Gastrocnemius medialis (tissue), 4 donors: ENCODE measurements at regions not wholly inside any gene's neighbourhood (a gene's known extent, or its start where the extent isn't known, plus 50 kb on each side); places are given as distances from the start of the nearest gene placed in this dataset.
"Not testable (repeated sequence)": the region's sequence is repeated elsewhere in the genome, so short reads cannot be mapped to it uniquely, and the experiment has no call there.

Experiments
- ATAC-seq, 2 donors: fragments of 150-250 bp; one replicate each; pipeline ENCODE4 v1.9.1; 2016
- DNase-seq, 2 donors: peaks; one replicate each; pipeline ENCODE4 v3.0.0-alpha.2; 2019
- H3K27ac ChIP-seq, 4 donors: fragments of 200-600 bp; sonication (generic); 1 replicate in 1 of 4; 2 replicates in 3 of 4; pipeline ENCODE4 v1.5.1; 2016 to 2018; ENCODE audit warnings: mild to moderate bottlenecking in 2 of 4, moderate library complexity in 1 of 4
- H3K27me3 ChIP-seq, 3 donors: fragments of 200-600 bp; sonication (generic) in 2 of 3; 1 replicate in 1 of 3; 2 replicates in 2 of 3; pipeline versions ENCODE4 v1.5.1 to v1.6.0; 2016 to 2019; ENCODE audit warnings: mild to moderate bottlenecking in 1 of 3, moderate library complexity in 1 of 3
- H3K36me3 ChIP-seq, 2 donors: fragments of 200-600 bp; sonication (generic) in 1 of 2; one replicate each; pipeline ENCODE4 v1.5.1; 2017 to 2018
- H3K4me1 ChIP-seq, 2 donors: fragments of 200-600 bp; sonication (generic) in 1 of 2; one replicate each; pipeline ENCODE4 v1.5.1; 2016 to 2017; ENCODE audit warnings: mild to moderate bottlenecking in 2 of 2
- H3K4me3 ChIP-seq, 4 donors: fragments of 200-600 bp; sonication (generic) in 3 of 4; 1 replicate in 1 of 4; 2 replicates in 3 of 4; pipeline ENCODE4 v1.5.1; 2016 to 2019; ENCODE audit warnings: mild to moderate bottlenecking in 2 of 4
- H3K9me3 ChIP-seq, 3 donors: fragments of 200-600 bp; sonication (generic) in 2 of 3; 1 replicate in 1 of 3; 2 replicates in 2 of 3; pipeline ENCODE4 v1.5.1; 2016 to 2019
- POLR2A ChIP-seq, 2 donors: fragments of 450-650 bp; IDR thresholded peaks; one replicate each; pipeline ENCODE4 v1.6.1; 2017; ENCODE audit warnings: antibody characterized with exemption in 2 of 2, mild to moderate bottlenecking in 2 of 2, moderate library complexity in 2 of 2
- in situ Hi-C, 4 donors: fragments of 200-750 bp; cut with MboI; loops; one replicate each; pipeline versions ENCODE4 v1.15.0 to v1.8.0; 2017; ENCODE audit warnings: low sequenced_read_pairs in 4 of 4
- intact Hi-C: fragments of 100-400 bp; cut with DNase I; formaldehyde crosslinking; loops from one replicate; pipeline ENCODE4 v1.15.1; 2023; ENCODE audit warnings: low total_unique reads
- TF ChIP-seq, protein P1 (sequence below), 5 experiments: fragments of 450-650 bp in 3 of 5; fragments of 200-600 bp in 2 of 5; sonication (generic) in 2 of 5; IDR thresholded peaks in 4 of 5; conservative IDR thresholded peaks in 1 of 5; 1 replicate in 4 of 5; 2 replicates in 1 of 5; pipeline ENCODE4 v1.5.1; 2016 to 2019; ENCODE audit warnings: antibody characterized with exemption in 5 of 5, mild to moderate bottlenecking in 3 of 5, moderate library complexity in 3 of 5

DNA sequence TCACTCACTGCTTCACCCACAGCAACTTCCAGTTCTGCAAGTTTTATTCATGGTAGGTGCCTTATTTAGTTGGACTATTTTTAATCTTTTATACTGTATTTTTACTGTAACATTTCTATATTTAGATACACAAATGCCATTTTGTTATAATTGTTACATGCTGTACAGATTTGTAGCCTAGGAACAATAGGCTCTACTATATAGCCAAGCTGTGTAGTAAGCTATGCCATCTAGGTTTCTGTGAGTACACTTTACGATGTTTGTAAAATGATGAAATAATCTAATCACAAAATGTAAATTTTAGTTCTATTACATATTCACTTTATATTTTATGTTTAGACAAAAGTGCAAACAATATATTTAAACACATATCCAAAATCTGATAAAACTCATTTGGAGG is 1187.8 kb downstream of the TECRL start:
- DNase-seq (no peak), ATAC-seq (no peak)
- intact Hi-C loops: no loop called here
- in situ Hi-C loops: no loop called here
- H3K27ac ChIP-seq: no peak overlapping the region
- H3K4me1 ChIP-seq: no peaks in the 10 kb centered on the region
- no peak overlapping the region for H3K4me3 ChIP-seq
- TF ChIP-seq POLR2A (IDR thresholded peaks at IDR 0.05): no peak
- TF ChIP-seq, protein P1, sequence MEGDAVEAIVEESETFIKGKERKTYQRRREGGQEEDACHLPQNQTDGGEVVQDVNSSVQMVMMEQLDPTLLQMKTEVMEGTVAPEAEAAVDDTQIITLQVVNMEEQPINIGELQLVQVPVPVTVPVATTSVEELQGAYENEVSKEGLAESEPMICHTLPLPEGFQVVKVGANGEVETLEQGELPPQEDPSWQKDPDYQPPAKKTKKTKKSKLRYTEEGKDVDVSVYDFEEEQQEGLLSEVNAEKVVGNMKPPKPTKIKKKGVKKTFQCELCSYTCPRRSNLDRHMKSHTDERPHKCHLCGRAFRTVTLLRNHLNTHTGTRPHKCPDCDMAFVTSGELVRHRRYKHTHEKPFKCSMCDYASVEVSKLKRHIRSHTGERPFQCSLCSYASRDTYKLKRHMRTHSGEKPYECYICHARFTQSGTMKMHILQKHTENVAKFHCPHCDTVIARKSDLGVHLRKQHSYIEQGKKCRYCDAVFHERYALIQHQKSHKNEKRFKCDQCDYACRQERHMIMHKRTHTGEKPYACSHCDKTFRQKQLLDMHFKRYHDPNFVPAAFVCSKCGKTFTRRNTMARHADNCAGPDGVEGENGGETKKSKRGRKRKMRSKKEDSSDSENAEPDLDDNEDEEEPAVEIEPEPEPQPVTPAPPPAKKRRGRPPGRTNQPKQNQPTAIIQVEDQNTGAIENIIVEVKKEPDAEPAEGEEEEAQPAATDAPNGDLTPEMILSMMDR (IDR thresholded peaks at IDR 0.05 in 4 of 5, conservative IDR thresholded peaks at IDR 0.05 in 1 of 5): no peak
- H3K36me3 ChIP-seq: no peaks in the 10 kb centered on the region
- no peaks in the 10 kb centered on the region for H3K9me3 ChIP-seq
- no peaks in the 10 kb centered on the region for H3K27me3 ChIP-seq

DNA sequence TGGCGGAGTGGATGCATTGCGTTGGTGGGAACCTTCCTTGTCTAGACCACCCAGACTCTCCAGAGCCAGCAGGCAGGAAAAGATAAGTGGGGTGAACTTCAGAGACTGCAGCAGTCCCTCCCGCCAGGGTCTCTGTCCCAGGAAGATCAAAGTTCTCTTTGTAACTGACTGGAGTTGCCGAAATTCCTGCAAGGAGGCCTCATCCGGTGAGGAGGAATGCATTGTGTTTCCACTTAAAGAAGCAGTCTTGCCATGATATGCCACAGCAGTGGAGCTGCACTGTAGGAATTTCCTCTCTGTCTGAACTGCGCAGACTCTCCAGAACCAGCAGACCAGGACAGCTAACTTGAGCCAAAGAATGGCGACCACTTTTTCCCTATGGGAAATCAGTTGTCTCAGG is 1190.4 kb downstream of the TECRL start:
- in situ Hi-C loops: no loop called here

DNA sequence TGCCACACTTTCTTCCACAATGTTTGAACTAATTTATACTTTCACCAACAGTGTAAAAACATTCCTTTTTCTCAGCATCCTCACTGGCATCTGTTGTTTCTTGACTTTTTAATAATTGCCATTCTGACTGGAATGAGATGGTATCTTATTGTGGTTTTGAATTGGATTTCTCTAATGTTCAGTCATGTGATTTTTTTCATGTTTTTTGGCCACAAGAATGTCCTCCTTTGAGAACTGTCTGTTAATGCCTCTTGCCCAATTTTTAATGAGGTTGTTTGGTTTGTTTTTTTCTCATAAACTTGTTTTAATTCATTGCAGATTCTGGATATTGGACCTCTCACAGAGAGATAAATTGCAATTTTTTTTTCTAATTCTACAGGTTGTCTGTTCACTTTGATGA is 1195.2 kb downstream of the TECRL start:
- in situ Hi-C loops (no loop called here), intact Hi-C loops (no loop called here)
- Histone ChIP-seq H3K4me1 (no peaks in the 10 kb centered on the region), H3K27ac (no peak overlapping the region), H3K9me3 (no peaks in the 10 kb centered on the region), H3K4me3 (no peak overlapping the region), H3K36me3 (no peaks in the 10 kb centered on the region), H3K27me3 (no peaks in the 10 kb centered on the region)
- ATAC-seq (no peak), DNase-seq (no peak)
- no peak for TF ChIP-seq POLR2A (IDR thresholded peaks at IDR 0.05)
- TF ChIP-seq, protein P1 (IDR thresholded peaks at IDR 0.05 in 4 of 5, conservative IDR thresholded peaks at IDR 0.05 in 1 of 5): no peak

More for the DNA sequence above, 1190.4 kb downstream of the TECRL start:
- DNase-seq (no peak), ATAC-seq (no peak)
- H3K4me1 ChIP-seq: no peaks in the 10 kb centered on the region
- H3K9me3 ChIP-seq: no peaks in the 10 kb centered on the region
- no peaks in the 10 kb centered on the region for H3K36me3 ChIP-seq
- H3K4me3 ChIP-seq: no peak overlapping the region
- H3K27ac ChIP-seq: no peak overlapping the region
- no peaks in the 10 kb centered on the region for H3K27me3 ChIP-seq
- intact Hi-C loops: no loop called here
- TF ChIP-seq POLR2A (IDR thresholded peaks at IDR 0.05): no peak

DNA sequence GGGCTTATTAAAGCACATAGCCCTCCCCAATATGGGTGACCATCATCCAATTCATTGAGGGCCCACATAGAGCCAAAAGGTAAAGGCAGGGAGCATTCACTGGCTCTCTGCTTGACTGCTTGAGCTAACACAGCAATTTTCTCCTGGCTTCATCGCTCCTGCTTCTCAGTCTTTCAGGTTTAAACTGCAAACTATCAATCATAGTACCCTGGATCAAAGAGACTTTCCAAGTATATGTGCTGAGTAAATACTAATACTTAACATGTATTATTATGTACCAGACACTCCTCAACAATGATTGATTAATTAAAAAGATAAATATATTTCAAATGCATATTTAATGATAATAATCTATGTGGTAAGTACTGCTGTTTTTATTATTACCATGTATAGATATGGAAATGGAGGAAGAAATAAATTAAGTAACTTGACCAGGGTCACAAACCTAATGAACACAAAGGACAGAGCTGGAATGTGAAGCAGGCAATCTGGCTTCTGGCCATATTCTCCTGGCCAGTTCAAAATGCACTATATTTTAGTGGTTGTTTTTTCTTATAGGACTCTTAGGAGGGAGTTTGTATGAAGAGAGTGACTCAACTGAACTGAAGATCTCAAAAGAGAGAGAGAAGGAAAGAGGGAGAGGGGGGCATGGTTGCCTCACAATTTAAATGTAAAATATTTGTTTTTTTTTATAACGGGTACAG is 1197.3 kb downstream of the TECRL start:
- no peaks in the 10 kb centered on the region for H3K36me3 ChIP-seq
- in situ Hi-C loops (no loop called here), intact Hi-C loops (no loop called here)
- ATAC-seq (no peak), DNase-seq (no peak)
- H3K9me3 ChIP-seq: no peaks in the 10 kb centered on the region
- no peaks in the 10 kb centered on the region for H3K4me1 ChIP-seq
- TF ChIP-seq POLR2A (IDR thresholded peaks at IDR 0.05): no peak
- TF ChIP-seq, protein P1 (IDR thresholded peaks at IDR 0.05 in 4 of 5, conservative IDR thresholded peaks at IDR 0.05 in 1 of 5): no peak
- H3K4me3 ChIP-seq: no peak overlapping the region
- H3K27ac ChIP-seq: no peak overlapping the region
- no peaks in the 10 kb centered on the region for H3K27me3 ChIP-seq

DNA sequence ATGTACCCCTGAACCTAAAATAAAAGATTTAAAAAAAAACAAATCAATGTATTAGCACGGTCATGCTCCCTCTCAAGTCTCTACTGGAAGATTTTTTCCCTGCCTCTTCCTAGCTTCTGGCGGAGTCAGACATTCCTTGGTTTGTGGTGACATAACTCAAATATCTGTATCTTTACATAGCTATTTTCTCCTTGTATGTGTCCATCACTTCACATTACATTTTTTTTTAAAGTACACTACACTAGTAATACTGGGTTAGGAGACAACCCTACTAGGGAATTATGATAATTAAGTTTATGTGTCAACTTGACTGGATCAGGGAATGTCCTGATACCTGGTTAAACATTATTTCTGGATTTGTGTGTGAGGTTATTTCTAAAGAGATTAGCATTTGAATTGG is 1197.9 kb downstream of the TECRL start:
- no peaks in the 10 kb centered on the region for H3K36me3 ChIP-seq
- no peak for ATAC-seq
- H3K27me3 ChIP-seq: no peaks in the 10 kb centered on the region
- no peak for DNase-seq
- H3K4me3 ChIP-seq: no peak overlapping the region
- H3K9me3 ChIP-seq: no peaks in the 10 kb centered on the region
- intact Hi-C loops: no loop called here
- in situ Hi-C loops: no loop called here
- H3K27ac ChIP-seq: no peak overlapping the region
- H3K4me1 ChIP-seq: no peaks in the 10 kb centered on the region
- TF ChIP-seq, protein P1 (IDR thresholded peaks at IDR 0.05 in 4 of 5, conservative IDR thresholded peaks at IDR 0.05 in 1 of 5): no peak
- no peak for TF ChIP-seq POLR2A (IDR thresholded peaks at IDR 0.05)

DNA sequence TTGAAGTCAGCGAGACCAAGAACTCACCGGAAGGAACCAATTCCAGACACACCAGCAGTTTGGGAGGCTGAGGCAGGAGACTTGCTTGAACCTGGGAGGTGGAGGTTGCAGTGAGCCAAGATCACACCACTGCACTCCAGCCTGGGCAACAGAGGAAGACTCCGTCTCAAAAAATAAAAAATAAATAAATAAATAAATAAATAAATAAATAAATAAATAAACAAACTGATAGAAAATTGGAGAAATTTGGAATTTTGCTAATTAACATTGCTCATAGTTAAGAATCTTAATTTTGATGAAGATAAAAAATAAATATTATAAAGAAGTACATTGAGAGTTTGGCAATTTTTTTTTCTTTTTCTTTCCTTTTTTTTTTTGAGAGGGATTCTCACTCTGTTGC is 1216.2 kb downstream of the TECRL start:
- H3K27ac ChIP-seq, intact Hi-C loops, H3K36me3 ChIP-seq, H3K9me3 ChIP-seq, DNase-seq, H3K4me1 ChIP-seq, ATAC-seq, in situ Hi-C loops, H3K4me3 ChIP-seq, H3K27me3 ChIP-seq: not testable (repeated sequence)
